T-helper 2 cell (primary cell): ENCODE measurements at regions not wholly inside any gene's neighbourhood (a gene's known extent, or its start where the extent isn't known, plus 50 kb on each side); places are given as distances from the start of the nearest gene placed in this dataset.

ENCODE experiments used
- DNase-seq, 5 experiments: peaks; one replicate each; pipeline versions ENCODE4 v3.0.0 to v3.0.0-alpha.2; 2012 to 2022

DNA sequence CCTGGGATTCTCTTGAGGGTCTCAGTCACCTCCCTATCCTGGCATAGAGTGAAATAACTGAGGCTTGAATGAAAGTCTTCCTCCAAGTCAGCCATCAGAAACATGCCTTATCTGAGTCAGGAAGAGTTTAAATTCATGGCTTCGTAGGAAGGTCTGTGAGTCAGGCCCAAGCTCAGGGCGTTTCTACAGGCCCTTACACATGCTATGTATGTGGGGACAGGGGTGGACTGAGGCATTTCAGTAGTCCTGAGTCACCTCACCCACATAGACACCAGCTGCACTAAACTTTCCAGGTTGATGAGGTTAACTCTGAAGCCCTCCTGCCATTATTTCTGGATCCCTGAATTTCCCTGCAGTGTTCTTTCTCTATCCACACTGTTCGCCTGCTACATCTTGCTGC is 134.6 kb upstream of the RCN1 start:
- DNase-seq: no peak

GRCh38 chr11:31955838-31956237 is 135.0 kb upstream of the RCN1 start:
- DNase-seq: no peak

GRCh38 chr11:31953803-31954327 is 137.0 kb upstream of the RCN1 start:
- no peak for DNase-seq

GRCh38 chr11:31949733-31950200 is 138.6 kb upstream of the PAX6 start:
- DNase-seq: peak in 1 of 5 experiments; percentile 30

GRCh38 chr11:31947051-31947450 is 135.9 kb upstream of the PAX6 start:
- DNase-seq: no peak

GRCh38 chr11:31943056-31943780 is 132.1 kb upstream of the PAX6 start:
- DNase-seq: peak in 1 of 5 experiments; percentile 72

DNA sequence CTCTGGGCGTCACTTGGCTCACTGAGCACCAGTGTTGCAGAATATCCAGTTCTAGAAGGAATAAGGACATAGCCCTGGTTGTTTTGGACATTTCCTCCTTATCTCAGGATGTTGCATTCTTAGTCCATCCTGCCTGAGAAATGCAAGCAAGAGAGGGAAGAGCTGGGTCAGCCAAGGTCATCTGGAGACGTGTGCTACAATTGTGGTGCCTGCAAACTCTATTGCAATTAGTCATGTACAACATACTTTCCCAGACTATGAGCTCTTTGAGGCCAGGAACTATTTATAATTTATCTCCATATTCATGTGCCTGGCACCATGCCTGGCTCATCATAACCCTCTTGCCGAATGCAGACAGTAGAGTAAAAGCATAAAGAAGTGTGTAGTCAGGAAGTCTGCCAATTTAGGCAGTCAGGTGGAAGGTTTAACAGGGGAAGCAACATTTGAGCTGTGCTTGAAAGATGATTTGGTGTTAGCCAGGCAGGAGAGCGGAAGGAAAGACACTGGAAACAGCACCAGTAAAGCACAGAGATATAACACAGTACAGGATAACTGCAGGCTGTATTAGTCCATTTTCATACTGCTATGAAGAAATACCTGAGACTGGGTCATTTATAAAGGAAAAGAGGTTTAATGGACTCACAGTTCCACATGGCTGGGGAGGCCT is 129.4 kb upstream of the PAX6 start:
- DNase-seq: no peak

GRCh38 chr11:31939004-31939403 is 127.9 kb upstream of the PAX6 start:
- DNase-seq: no peak

DNA sequence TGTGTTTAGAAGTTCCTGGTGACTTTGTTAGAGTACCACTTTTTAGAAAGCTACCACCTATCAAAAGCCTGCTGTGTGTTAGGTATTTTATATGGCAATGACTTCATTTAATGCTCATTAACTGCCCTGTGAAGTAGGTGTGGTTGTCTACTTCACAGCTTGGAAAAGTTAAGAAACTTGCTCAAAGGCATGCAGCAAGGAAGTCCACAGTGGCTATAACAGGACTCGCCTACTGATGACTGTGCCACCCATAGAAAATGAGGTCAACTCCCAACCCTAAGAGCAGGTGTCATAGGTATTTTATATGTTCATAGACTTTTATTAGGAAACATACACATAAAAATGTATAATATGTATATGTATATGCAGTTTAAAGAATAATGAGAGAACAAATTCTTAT is 125.2 kb upstream of the PAX6 start:
- no peak for DNase-seq

GRCh38 chr11:31932879-31933278 is 121.8 kb upstream of the PAX6 start:
- no peak for DNase-seq

DNA sequence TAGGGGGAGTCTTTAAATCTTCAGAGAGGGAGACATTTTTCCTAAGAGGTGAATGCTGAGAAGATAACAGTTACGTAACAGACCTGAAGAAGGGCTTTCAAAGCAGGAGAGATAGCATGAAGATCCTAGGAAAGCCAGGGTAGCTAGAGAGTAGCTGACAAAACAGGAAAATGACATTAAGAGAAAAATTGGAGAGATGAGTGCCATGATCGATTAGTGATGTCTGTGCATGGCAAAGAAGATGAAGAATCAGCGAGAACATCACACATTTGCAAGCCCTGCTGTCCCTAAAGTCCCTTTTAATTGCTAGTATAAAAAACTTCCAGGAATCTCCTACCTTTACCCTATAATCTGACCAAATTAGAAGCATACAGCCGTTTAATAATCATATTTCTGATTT is 116.9 kb upstream of the PAX6 start:
- DNase-seq: no peak

- DNase-seq: no peak
Measured at GRCh38 chr11:31926816-31927528, 115.8 kb upstream of the PAX6 start.

GRCh38 chr11:31926106-31926505 is 115.0 kb upstream of the PAX6 start:
- no peak for DNase-seq

DNA sequence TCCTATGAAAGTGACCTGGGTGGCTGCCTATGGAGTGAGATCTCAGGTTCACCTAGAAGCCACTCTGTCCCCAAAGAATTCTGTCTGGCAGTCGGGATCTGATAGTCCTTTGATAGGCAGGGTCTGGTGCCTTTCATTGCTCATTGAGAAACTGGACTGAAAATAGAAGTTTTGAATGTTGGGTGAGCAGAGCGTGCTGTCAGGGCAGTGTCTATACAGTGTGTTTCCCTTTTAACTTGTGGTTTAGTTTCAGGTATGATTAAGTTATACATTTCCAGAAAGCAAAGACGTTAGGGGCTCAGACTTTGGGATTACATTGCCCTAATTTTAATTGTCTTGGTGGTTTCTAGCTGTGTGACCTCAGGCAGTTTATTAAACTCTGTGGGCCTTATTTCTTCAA is 111.3 kb upstream of the PAX6 start:
- no peak for DNase-seq

DNA sequence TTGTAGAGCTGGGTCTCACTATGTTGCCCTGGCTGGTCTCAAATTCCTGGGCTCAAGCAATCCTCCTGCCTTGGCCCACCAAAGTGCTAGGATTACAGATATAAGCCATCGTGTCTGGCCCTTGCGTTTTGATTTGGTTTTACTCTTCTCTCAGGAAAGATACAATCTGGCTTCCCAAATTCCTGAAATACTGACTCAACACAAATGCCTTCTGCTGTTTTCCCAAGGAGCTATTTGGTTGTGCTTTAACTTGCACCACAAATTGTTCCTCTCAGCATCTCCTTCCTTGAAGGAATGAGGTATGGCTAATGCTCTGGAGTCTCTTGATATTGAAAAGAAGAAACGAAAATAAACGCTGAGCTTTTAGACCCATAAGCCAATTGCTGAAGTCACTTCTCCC is 110.0 kb upstream of the PAX6 start:
- DNase-seq: no peak

- DNase-seq: no peak
Measured at GRCh38 chr11:31919175-31919574, 108.1 kb upstream of the PAX6 start.

- DNase-seq: no peak
Measured at GRCh38 chr11:31915867-31916266, 104.7 kb upstream of the PAX6 start.

DNA sequence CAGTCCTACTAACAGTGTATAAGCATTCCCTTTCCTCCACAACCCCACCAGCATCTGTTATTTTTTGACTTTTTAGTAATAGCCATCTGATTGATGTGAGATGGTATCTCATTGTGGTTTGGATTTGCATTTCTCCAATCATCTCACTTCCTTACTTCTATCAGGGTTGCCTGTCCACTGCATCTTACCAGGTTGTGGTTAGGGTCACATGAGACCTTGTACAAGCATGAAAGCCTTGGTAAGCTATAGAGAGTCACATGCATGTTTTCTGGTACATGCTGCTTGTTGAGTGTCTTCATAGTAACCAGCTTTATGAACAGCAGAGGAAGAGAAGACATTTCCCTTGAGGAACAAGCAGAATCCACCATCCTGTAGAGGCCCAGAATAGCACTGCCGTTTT is 102.9 kb upstream of the PAX6 start:
- DNase-seq: no peak

- DNase-seq: no peak
Measured at GRCh38 chr11:31912808-31913207, 101.7 kb upstream of the PAX6 start.

GRCh38 chr11:31910950-31911576 is 99.9 kb upstream of the PAX6 start:
- DNase-seq: no peak

- no peak for DNase-seq
Measured at GRCh38 chr11:31903225-31904074, 92.3 kb upstream of the PAX6 start.

GRCh38 chr11:31902706-31903105 is 91.6 kb upstream of the PAX6 start:
- DNase-seq: no peak
